ENCODE measurements at regions not wholly inside any gene's neighbourhood (a gene's known extent, or its start where the extent isn't known, plus 50 kb on each side); places are given as distances from the start of the nearest gene placed in this dataset.

DNA sequence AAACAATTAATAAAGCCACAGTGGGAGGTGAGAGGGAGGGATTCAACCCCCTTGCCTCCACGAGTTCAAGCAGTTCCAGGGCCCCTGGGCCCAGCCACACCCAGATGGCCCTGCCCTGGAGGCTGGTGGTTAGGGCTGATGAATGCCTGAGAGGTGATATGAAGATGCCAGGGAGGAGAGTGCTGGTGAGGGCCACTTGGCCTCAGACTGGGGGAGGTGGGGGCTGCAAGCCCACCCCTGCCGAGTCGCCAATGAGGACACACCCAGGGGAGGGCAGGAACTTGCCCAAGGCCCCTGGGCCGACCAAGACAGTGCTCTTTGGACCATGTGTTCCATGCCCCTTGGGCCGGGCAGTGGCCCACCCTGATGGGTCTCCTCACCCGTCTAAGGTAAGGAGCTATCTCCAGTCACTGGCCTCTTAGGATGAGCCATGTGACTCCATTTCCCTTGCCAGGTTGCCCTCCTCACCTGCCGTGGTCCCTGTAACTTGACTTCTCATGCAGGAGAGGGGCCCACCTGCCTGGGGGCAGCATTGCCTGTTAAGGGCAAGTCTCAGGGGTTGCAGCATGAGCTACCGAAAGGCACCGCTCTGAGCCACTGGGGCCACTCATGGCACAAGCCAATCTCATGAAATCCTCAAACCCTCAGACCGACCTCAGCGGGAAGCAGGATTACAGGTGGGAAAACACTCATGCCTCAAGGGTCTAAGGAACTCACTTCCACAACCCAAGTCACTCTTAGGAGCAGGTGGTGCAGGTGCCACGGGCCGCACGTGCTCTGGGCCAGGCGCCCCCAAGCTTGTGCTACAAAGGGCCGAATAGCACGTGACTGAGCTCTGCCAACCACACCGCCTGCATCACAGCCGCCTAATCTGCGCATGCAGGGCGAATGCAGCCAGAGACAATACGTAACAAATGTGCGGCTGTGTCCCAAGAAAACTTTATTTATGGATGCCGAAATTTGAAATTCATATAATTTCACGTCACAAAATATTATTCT lies 147.4 kb upstream of the MLN start:
- no peak for DNase-seq (ENCODE audit: low spot score)

DNA sequence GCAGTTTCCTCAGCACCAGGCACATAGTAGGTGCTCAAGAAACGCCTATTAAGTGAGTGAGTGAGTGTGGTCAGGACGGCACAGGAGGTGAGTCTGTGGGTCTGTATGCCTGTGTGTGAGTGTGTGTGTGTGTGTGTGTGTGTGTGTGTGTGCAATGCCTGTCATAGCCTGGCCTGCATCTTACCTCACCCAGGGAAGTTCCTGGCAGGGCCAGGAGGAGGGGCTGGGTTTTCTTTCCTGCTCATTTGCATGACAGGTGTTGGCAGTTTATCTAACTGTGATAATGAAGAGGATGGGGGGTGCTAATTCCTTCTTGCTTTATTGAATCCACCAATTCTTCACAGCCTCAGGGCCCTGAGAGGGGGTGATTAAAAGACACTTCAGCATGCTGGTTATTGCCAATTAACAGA lies 146.7 kb upstream of the MLN start:
- DNase-seq (ENCODE audit: low spot score) = no peak

DNA sequence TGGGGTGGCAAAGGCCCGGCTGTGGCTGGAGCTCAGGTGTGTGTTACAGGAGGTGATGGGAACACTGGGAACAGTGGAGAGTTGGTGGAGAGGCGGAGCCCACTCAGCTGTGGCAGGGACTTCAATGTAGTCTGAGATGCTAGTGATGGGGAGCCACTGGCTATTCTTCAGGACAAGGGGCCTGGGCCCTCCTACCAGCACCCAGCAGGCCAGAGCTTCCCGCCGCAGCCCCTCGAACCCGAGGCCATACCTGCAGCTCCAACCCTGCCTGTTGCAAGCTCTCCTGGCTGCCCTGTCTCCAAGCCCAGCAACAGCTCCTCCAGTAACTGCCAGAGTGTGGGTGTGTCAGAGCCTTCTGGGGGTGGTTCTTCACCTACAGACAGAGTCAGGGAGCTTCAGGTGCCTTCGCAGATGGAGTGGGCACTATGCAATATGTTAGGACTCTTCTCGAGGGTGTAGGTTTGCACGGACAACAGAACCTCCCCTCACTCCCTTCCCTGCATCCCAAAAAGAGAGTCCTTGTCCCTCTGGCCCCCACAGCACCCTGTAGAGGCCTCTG lies 146.2 kb upstream of the MLN start:
- no peak for DNase-seq (ENCODE audit: low spot score)

DNA sequence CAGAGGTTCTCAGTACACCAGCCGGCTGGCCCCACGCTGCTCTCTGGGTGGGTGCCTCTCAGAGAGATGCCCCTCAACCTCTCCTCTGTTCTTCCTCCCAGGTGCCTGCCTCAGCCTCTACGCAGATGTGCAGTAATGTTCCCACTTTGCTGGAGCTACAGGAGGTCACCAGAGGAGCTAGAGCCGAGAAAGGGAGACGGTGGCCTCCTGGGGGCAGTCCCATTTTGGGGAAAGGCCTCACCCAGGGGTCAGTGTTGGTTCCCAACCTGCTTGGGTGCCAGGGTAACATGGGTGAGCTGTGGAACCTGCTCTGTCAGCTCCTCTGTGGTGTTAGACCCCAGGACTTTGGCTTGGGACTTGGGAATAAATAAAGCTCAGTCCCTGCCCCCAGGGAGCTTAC lies 145.3 kb upstream of the MLN start:
- no peak for DNase-seq (ENCODE audit: low spot score)

DNA sequence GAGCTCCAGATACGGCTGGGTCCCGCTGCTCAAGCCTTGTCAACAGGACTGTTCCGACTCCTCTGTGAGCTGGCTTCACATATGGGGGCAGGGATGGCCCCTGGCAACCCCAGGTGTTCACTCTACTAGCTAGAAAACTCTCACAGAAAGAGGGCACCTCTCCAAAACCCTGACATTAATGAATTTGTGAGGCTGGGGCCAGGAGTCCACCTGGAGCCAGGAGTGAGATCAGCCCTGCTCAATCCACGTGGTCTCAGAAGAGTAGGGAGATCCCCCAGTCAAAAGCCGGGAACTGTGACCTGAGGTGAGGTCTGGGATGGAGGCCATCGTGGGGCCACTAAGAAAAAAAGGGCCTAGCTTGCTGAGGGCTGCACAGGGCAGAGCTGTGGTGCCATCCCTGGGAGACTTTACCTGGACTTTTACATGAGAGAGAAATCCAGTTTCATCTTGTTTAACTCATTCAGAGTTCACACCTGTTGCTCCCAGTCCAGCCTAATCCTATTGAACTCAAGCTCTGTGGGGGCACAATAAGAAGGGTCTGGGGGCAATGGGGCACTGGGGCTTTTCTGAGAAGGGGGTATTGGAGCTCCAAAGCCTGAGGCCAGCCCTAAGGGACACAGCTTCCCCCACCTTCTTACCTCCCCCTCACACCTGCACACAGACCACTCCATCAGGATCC lies 144.3 kb upstream of the MLN start:
- DNase-seq (ENCODE audit: low spot score) = no peak

DNA sequence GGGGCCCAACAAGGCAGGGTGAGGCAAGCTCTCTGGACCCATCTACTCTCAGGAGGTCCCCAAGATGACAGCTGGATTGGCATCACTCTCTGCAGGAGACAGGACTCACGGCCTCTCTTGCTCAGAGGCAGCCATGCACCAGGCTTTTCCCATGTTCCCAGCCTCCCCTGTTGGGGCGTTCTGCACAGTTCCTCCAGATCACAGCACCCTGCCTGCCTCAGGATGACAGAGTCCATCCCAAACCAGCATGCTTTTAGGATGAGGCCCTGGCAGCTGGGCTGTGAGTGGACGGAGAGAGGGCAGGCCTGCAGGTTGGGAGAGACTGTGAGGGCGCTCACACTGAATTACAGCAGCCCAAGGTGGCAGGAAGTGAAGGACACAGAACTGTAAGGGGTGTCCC lies 143.2 kb upstream of the MLN start:
- DNase-seq (ENCODE audit: low spot score) = no peak

DNA sequence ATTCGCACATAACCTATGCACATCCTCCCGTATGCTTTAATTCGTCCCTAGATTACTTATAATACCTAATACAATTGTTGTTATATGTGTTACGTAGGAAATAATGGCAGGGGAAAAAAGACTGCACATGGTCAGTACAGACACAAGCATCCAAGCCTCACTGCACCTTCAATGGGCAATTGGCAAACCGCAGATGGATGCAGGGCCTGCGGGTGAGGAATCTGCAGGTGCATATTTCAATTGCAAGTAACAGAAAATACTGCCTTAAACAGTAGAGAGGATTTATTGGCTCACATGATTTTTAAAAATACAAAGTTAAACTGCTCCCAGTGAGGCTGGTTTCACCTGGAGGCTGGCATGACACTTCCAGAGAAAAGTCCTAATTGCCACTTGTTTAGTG lies 142.1 kb upstream of the MLN start:
- DNase-seq (ENCODE audit: low spot score) = no peak

DNA sequence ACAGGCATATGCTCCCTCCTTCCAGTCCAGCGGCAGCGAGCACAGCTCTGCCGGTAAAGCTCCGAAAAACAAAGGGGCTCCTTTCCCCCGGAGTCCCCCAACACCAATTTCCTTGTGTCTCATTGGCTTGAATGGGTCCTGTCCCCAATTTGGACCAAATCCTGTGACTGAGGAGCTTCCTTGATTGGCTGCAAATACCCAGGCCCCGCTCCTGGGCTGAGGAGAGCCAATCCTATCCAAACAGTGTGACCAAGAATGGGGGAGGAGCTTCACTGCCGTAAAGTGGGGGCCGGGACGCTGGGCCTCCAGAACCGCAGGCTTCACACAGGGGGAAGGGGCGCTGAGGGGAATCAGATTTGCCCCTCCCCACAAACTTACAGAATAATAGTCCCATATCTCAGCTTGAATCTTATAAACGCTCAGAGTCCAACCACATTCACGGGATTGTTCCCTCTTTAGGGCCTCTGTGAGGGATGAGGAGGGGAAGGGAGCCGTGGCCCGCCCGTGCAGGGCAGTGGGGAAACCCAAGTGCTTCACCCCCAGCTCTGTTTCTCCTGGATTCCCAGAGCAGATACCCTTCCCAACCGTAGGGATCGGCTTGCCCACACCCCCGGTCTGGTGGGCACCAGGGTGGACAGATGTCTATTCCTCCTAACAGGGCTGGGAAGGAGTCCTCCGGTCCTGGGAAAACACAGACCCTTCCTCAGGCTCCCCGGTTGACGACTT lies 141.0 kb upstream of the MLN start:
- no peak for DNase-seq (ENCODE audit: low spot score)

DNA sequence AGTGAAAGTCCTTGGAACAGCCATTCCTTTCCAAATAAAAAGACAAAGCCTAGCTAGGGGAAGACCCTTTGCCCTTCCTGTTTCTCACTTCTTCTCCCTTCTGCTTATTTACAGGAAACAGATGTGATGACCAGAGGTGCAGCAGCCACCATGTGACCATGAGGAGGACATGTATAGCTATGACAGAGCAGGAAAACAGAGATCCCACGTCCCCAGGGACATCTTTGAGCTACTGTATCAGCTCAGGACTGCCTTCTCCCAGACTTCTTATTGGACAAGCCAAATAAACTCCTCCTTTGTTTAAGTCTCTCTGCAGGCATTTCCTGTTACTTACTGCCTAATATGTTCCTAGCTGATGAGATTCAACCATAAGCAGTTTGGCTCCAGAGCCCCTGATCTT lies 133.1 kb upstream of the MLN start:
- no peak for DNase-seq (ENCODE audit: low spot score)

DNA sequence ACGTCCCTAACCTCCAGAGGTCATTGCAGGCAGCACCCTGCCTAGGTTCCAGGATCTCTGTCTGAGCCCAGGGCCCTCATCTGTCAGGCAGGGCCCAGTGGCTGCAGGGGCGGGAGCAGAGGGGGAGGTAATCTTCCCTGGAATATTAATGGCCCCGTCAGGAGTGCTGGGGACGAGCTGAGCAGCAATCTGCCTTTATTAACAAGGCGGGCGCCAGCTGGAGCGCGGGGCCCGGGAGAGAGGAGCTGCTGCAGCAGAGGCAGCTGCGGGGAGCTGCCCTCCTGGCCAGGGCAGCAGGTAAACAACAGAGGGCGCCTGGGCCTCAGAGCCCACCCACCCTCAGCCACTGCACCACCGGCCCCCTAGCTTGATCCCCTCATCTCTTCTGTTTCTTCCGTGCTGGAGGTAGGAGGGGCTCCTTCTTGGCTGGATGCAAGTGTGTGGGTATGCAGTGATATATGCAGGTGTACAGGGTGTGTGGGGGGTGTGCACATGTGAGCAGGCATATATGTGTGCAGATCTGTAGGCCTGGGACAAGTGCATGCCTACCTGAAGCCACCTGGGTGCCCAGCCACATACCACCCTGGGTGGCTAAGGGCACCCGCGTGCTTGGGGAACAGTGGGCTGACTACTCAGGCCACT lies 131.8 kb upstream of the MLN start:
- DNase-seq (ENCODE audit: low spot score) = peak; percentile 35

DNA sequence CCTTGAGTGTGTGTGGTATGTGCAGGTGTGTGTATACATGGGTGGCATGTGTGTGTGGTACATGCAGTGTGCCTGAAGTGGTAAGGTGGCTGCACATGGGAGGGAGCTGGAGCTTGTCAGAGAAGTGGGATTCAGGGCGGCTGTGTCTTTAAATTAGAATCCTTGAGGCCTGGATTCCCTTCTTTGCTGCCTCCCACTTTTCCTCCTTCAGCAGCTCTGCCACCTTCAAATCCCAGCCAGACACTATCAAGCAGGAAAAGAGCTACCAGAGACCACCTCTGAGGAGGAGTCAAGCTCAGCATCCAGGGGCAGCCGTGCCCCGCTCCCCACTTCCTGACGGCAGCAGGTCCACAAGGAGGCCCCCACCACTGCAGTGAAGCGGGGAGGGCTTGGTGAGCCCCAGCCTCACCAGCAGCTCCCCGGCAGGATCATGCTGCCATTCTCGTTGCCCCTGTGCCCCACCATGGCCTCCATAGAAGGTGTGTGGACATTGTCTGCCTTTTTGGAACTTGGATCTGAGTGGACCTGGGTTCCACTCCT lies 131.0 kb upstream of the MLN start:
- DNase-seq (ENCODE audit: low spot score) = peak; percentile 35

DNA sequence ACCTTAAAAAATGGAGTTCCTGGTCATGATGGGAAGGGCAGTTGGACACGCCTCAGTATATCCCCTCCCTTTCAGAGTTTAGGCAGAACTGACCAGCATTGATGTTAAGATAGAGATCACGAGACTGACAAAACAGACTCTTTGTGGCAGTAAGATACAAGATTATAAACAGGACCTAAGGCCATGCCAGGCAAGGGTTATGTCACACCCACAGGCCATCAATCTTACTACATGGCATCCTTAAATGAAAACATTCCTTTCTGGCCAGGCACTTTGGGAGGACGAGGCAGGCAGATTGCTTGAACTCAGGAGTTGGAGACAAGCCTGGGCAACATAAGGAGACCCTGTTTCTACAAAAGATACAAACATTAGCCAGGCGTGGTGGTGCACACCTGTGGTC lies 129.3 kb upstream of the MLN start:
- DNase-seq (ENCODE audit: low spot score) = no peak

DNA sequence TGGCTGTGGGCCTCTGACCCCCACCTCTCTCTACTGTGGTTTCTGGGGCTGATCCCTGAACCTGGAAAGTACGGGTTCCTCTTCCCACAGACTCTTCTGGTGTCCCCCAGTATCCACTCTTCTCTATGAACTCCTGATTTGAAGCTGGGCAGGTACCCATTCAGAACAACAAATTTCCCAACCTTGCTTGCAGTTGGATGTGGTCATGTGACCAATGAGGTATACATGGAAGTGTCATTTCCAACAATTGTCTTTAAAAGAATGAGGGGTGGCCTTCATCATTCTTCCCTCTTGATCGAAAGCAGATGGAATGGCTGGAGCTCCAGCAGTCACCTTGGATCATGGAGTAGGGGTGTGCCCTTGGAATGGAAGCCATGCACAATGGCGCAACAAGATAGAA lies 128.0 kb upstream of the MLN start:
- no peak for DNase-seq (ENCODE audit: low spot score)

DNA sequence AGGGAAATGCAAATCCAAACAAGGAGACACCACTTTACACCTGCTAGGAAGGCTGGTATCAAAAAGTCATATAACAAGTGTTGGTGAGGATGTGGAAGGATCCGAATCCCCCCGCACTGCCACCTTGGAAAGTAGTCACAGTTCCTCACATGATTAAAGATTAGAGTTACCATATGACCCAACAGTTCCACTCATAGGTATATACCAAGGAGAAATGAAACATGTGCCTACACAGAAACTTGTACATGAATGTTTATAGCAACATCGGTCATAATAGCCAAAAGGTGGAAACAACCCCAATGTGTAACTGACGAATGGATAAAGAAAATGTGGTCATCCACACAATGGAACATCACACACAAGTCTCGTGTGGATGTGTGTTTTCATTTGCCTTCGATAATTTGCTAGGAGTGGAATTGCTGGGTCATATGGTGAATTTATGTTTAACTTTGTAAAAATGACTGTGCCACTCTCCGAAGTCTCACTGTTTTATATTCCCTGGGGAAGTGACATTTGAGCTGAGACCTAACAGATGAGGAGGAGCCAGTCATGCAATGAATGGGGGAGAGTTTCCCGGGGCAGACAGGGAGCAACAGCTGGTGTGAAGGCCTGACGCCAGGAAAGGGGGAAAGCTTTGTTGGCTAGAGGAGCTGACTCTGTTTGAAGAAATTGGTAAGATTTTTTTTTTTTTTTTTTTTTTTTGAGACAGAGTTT lies 125.9 kb upstream of the MLN start:
- no peak for DNase-seq (ENCODE audit: low spot score)

DNA sequence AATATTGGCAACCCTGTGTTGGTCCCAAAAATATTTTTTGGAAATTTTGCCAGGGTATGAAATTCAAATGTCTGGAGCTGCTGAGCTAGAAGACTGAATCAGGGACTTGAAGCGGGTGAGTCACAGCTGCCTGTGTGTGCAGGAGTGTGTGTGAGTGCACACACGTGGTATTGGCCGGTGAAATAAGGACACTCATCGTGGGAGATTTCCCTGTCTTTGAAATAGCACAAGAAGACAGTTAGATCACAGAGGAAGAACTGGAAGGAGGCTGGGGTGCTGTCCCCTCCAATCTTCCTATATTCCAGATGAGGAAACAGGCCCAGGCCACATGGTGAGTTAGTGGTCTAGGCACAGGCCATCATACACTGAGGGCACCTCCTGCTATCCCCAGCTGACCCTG lies 123.8 kb upstream of the MLN start:
- peak; percentile 48 for DNase-seq (ENCODE audit: low spot score)

DNA sequence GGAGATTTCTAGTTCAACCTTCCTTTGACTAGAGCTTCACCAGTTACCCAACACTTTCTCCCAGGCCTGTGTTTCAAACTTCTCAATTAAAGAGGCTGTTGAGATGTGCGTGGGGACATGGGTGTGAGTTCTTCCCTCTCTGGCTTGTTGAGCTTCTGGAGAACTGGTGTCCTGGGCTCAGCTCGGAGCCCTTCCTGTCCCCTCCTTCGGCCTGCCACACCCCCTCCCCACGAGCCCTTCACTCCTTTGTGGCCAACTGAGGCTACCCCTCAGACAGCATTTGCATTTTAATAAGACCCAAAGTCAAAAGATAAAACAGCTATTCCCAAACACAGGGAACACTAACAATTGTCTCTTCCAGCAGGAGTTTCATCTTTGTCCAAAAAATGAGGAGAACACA lies 123.3 kb upstream of the MLN start:
- no peak for DNase-seq (ENCODE audit: low spot score)

DNA sequence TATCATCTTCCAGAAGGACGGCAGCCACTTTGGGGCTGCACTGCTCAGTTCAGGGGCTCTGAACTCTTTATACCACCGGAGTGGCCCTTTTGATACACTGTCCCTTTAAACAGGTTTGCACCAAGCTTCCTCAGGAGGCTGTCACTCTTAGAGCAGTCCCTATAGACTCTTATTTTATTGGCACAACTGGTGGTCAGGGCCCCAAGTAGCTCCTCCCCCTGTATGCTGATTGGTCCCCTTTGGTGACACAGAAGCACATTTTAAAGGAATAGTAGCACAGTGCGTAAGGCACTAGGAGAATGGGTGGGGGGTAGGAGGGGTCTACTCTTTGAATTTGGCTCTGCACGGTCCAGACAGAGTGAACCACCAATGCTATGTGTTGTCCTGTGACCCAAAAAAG lies 122.6 kb upstream of the MLN start:
- no peak for DNase-seq (ENCODE audit: low spot score)

DNA sequence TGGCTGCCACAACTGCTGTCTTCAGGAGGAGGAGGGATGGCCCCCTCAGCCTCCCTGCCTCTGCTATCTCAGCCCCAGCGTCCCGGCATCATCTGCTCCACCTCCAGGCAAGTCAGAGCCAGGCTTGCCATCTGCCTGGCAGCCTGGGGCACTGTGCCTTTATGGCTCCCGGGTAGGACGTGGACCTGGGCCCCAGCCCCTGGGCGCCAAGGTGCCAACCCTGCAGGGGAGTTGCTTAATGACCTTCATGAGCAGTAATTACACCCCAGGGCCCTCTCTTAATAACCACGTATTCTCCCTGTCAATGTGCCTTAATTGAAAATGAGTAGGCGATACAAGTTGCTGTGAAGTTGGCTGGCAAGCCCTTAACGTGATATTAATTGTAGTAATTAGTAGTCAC lies 122.1 kb upstream of the MLN start:
- no peak for DNase-seq (ENCODE audit: low spot score)

DNA sequence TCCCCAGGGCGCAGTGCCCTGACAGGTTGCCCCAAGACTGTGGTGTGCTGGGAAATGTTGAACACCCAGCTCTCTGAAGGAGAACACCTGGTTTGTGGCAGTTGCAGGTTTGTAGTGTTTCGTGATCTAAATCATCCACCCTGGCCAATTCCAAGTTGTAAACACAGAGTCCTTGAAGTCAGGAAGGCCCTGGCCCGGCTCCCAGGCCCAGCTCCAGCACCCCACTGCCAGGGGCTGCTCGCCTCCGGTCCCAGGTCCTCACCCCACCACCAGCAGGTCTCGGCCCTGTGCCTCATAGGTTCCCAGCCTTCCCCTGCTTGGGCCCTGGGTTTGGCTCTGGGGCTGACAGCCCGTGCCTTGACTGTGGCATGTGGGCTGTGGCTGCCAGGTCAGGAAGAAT lies 121.4 kb upstream of the MLN start:
- DNase-seq (ENCODE audit: low spot score) = no peak

DNA sequence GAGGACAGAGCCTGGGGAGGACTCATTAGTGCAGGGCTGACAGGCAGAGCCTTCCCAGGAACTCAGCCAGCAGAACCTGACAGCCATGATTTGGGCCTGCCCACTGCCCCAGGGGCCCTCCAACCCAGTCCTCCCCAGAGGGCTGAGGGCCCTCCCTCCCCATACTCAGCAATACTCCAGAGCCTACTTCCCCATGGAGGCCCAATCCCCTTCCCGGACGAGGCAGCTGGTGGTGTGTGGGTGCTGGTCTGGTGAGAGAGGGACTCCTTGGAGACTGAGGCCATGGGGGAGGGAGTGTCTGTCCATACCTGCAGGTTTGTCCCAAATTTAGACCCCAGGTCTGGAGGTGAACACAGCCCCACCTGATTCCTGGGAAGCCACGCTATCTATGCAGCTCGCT lies 120.9 kb upstream of the MLN start:
- DNase-seq (ENCODE audit: low spot score) = no peak

Measured in putamen (tissue), 1 donor.